ENCODE measurements at regions not wholly inside any gene's neighbourhood (a gene's known extent, or its start where the extent isn't known, plus 50 kb on each side); places are given as distances from the start of the nearest gene placed in this dataset.

- TF ChIP-seq CTCF (IDR thresholded peaks at IDR 0.05 in 8 of 11, conservative IDR thresholded peaks at IDR 0.05 in 3 of 11) = no peak
- TF ChIP-seq POLR2A (IDR thresholded peaks at IDR 0.05) = no peak
- TF ChIP-seq POLR2AphosphoS5 (IDR thresholded peaks at IDR 0.05) = no peak
These were observed 658.2 kb downstream of the CENPC start for GRCh38 chr4:66887061-66887460.
